ENCODE measurements at regions not wholly inside any gene's neighbourhood (a gene's known extent, or its start where the extent isn't known, plus 50 kb on each side); places are given as distances from the start of the nearest gene placed in this dataset.

GRCh38 chr9:129456549-129457324, 164.2 kb downstream of the C9orf50 start:
- TF ChIP-seq CTCF (IDR thresholded peaks at IDR 0.05; ENCODE audit: low read depth, low read length): no peak

GRCh38 chr9:129455151-129455995, 165.5 kb downstream of the C9orf50 start:
- TF ChIP-seq CTCF (IDR thresholded peaks at IDR 0.05; ENCODE audit: low read depth, low read length): no peak
- H3K4me3 ChIP-seq (ENCODE audit: low read depth, low read length): no peak overlapping the region

More at GRCh38 chr9:129456549-129457324, 164.2 kb downstream of the C9orf50 start:
- no peak overlapping the region for H3K4me3 ChIP-seq (ENCODE audit: low read depth, low read length)

- no peak overlapping the region for H3K4me3 ChIP-seq (ENCODE audit: low read depth, low read length)
- TF ChIP-seq CTCF (IDR thresholded peaks at IDR 0.05; ENCODE audit: low read depth, low read length): no peak
Observed at GRCh38 chr9:129454467-129455067, 166.3 kb downstream of the C9orf50 start.

GRCh38 chr9:129453734-129454133, 167.2 kb downstream of the C9orf50 start:
- no peak for TF ChIP-seq CTCF (IDR thresholded peaks at IDR 0.05; ENCODE audit: low read depth, low read length)
- H3K4me3 ChIP-seq (ENCODE audit: low read depth, low read length): no peak overlapping the region

- H3K4me3 ChIP-seq (ENCODE audit: low read depth, low read length): no peak overlapping the region
- no peak for TF ChIP-seq CTCF (IDR thresholded peaks at IDR 0.05; ENCODE audit: low read depth, low read length)
Observed at GRCh38 chr9:129451669-129452068, 169.2 kb downstream of the C9orf50 start.

- H3K4me3 ChIP-seq (ENCODE audit: low read depth, low read length): no peak overlapping the region
- TF ChIP-seq CTCF (IDR thresholded peaks at IDR 0.05; ENCODE audit: low read depth, low read length): no peak
Observed at GRCh38 chr9:129451089-129451656, 169.7 kb downstream of the C9orf50 start.

All from WI38 (cell line).